H1 (cell line): ENCODE measurements at regions not wholly inside any gene's neighbourhood (a gene's known extent, or its start where the extent isn't known, plus 50 kb on each side); places are given as distances from the start of the nearest gene placed in this dataset.

Experiments used
- CTCF ChIA-PET: fragments of 300-600 bp; sonication (Branson Sonifier 250); formaldehyde crosslinking; loops from one replicate; lab custom pipeline; 2021; ENCODE audit not compliant: partially characterized antibody; lab: Charles Lee
- POLR2A ChIA-PET: fragments of 300-600 bp; sonication (Branson Sonifier 250); formaldehyde crosslinking; loops from one replicate; lab custom pipeline; 2021; ENCODE audit warnings: inconsistent platforms; ENCODE audit not compliant: partially characterized antibody; lab: Charles Lee
- DNase-seq, 2 experiments: peaks; one replicate each; pipeline versions ENCODE4 v3.0.0 to v3.0.0-alpha.2; 2010 to 2022; ENCODE audit warnings: low spot score in 2 of 2, low read depth in 1 of 2, mixed read lengths in 1 of 2
- FAIRE-seq: peaks from 2 replicates; lab custom pipeline; 2011; peaks lifted over from hg19 to GRCh38; lab: Jason Lieb, UNC
- H2AFZ ChIP-seq: 2 replicates; pipeline ENCODE4 v1.8.1; 2012; ENCODE audit warnings: low read length, inconsistent platforms
- H2AK5ac ChIP-seq: 2 replicates; pipeline ENCODE4 v1.6.1; 2013; ENCODE audit warnings: low read depth, low read length
- H2BK120ac ChIP-seq: replicated peaks from 2 replicates; pipeline ENCODE3; 2013; ENCODE audit warnings: low read depth, low read length, inconsistent platforms
- H2BK12ac ChIP-seq: 2 replicates; pipeline ENCODE4 v1.6.1; 2013; ENCODE audit warnings: low read depth, low read length
- H2BK15ac ChIP-seq: 2 replicates; pipeline ENCODE4 v1.6.1; 2013; ENCODE audit warnings: low read length
- H2BK20ac ChIP-seq: 2 replicates; pipeline ENCODE4 v1.6.1; 2013; ENCODE audit warnings: low read length
- H2BK5ac ChIP-seq: 2 replicates; pipeline ENCODE4 v1.6.1; 2013; ENCODE audit warnings: low read depth, low read length
- H3K14ac ChIP-seq: 2 replicates; pipeline ENCODE4 v1.6.1; 2013; ENCODE audit warnings: inconsistent platforms; ENCODE audit not compliant: insufficient read length
- H3K18ac ChIP-seq: 2 replicates; pipeline ENCODE4 v1.6.1; 2013; ENCODE audit warnings: low read length; ENCODE audit errors: extremely low read depth
- H3K23ac ChIP-seq: 2 replicates; pipeline ENCODE4 v1.6.1; 2013; ENCODE audit warnings: inconsistent platforms; ENCODE audit not compliant: insufficient read length
- H3K23me2 ChIP-seq: 2 replicates; pipeline ENCODE4 v1.6.1; 2013; ENCODE audit warnings: low read depth, low read length
- H3K27ac ChIP-seq: 2 replicates; pipeline ENCODE4 v1.6.1; 2011; ENCODE audit warnings: low read depth, low read length, inconsistent platforms
- H3K27me3 ChIP-seq, 4 experiments: replicated peaks in 1 of 4; 1 replicate in 1 of 4; 2 replicates in 3 of 4; pipeline versions ENCODE4 v1.6.1 to v1.8.1; 2011 to 2013; ENCODE audit warnings: low read length in 3 of 4, mild to moderate bottlenecking in 3 of 4, inconsistent platforms in 2 of 4, mixed read lengths in 2 of 4, moderate library complexity in 1 of 4; ENCODE audit not compliant: control insufficient read depth in 3 of 4, insufficient read depth in 3 of 4; ENCODE audit errors: extremely low read depth in 1 of 4
- H3K36me3 ChIP-seq, 4 experiments: 2 replicates each; pipeline versions ENCODE4 v1.6.1 to v1.8.1; 2011 to 2013; ENCODE audit warnings: mild to moderate bottlenecking in 4 of 4, low read length in 3 of 4, moderate library complexity in 2 of 4, control low read depth in 1 of 4, inconsistent platforms in 1 of 4; ENCODE audit not compliant: insufficient read depth in 4 of 4, control insufficient read depth in 2 of 4
- H3K4ac ChIP-seq: replicated peaks from 2 replicates; pipeline ENCODE3; 2013; ENCODE audit warnings: low read length, low read depth, mixed read lengths, inconsistent platforms; ENCODE audit not compliant: insufficient read length
- H3K4me1 ChIP-seq, 4 experiments: replicated peaks in 1 of 4; 1 replicate in 1 of 4; 2 replicates in 3 of 4; pipeline versions ENCODE4 v1.6.1 to v1.8.1; 2011 to 2013; ENCODE audit warnings: low read length in 3 of 4, inconsistent platforms in 2 of 4, mixed read lengths in 1 of 4; ENCODE audit not compliant: insufficient read depth in 4 of 4, control insufficient read depth in 3 of 4
- H3K4me2 ChIP-seq, 2 experiments: 2 replicates each; pipeline versions ENCODE4 v1.6.1 to v1.8.1; 2011 to 2013; ENCODE audit warnings: low read depth in 2 of 2, low read length in 2 of 2, control low read depth in 1 of 2, inconsistent platforms in 1 of 2, mild to moderate bottlenecking in 1 of 2; ENCODE audit not compliant: insufficient read depth in 1 of 2
- H3K4me3 ChIP-seq, 4 experiments: fragments of 200-600, 300-600 bp in 1 of 4; sonication (generic), shearing (Covaris generic), sonication (Bioruptor Twin) in 1 of 4; 2 replicates each; pipeline versions ENCODE4 v1.5.1 to v1.8.1; 2011 to 2016; ENCODE audit warnings: low read length in 4 of 4, low read depth in 3 of 4, control low read depth in 2 of 4, inconsistent platforms in 2 of 4, mild to moderate bottlenecking in 2 of 4, mixed read lengths in 1 of 4, moderate library complexity in 1 of 4; ENCODE audit not compliant: insufficient read depth in 2 of 4; ENCODE audit errors: extremely low read depth in 1 of 4
- H3K56ac ChIP-seq: replicated peaks from 2 replicates; pipeline ENCODE3; 2013; ENCODE audit warnings: low read depth, mild to moderate bottlenecking, mixed read lengths, low read length, inconsistent platforms; ENCODE audit not compliant: insufficient read length
- H3K79me1 ChIP-seq: 2 replicates; pipeline ENCODE4 v1.6.1; 2013; ENCODE audit warnings: low read depth, low read length, control low read depth
- H3K79me2 ChIP-seq, 2 experiments: 2 replicates each; pipeline versions ENCODE4 v1.6.1 to v1.8.1; 2012 to 2013; ENCODE audit warnings: low read length in 2 of 2, mild to moderate bottlenecking in 2 of 2, inconsistent platforms in 1 of 2; ENCODE audit not compliant: insufficient read depth in 2 of 2, control insufficient read depth in 1 of 2
- H3K9ac ChIP-seq, 4 experiments: replicated peaks in 1 of 4; 1 replicate in 1 of 4; 2 replicates in 3 of 4; pipeline versions ENCODE4 v1.6.1 to v1.8.1; 2011 to 2013; ENCODE audit warnings: low read depth in 3 of 4, low read length in 3 of 4, control low read depth in 2 of 4, mild to moderate bottlenecking in 2 of 4, moderate library complexity in 2 of 4, inconsistent platforms in 1 of 4; ENCODE audit errors: extremely low read depth in 1 of 4
- H3K9me3 ChIP-seq, 2 experiments: 2 replicates each; pipeline versions ENCODE4 v1.6.1 to v1.8.1; 2012 to 2013; ENCODE audit warnings: mild to moderate bottlenecking in 2 of 2, moderate library complexity in 2 of 2, control low read depth in 1 of 2, inconsistent platforms in 1 of 2, low read depth in 1 of 2, low read length in 1 of 2, mixed read lengths in 1 of 2; ENCODE audit not compliant: insufficient read depth in 2 of 2
- H4K20me1 ChIP-seq, 2 experiments: replicated peaks in 1 of 2; 2 replicates each; pipeline versions ENCODE3 to v1.8.1; 2011 to 2013; ENCODE audit warnings: inconsistent platforms in 2 of 2, low read length in 2 of 2, mild to moderate bottlenecking in 1 of 2; ENCODE audit not compliant: insufficient read depth in 2 of 2, control insufficient read depth in 1 of 2
- H4K5ac ChIP-seq: 2 replicates; pipeline ENCODE4 v1.6.1; 2013; ENCODE audit warnings: low read length, low read depth, mixed read lengths, inconsistent platforms; ENCODE audit not compliant: insufficient read length
- H4K8ac ChIP-seq: 2 replicates; pipeline ENCODE4 v1.8.0; 2013; ENCODE audit warnings: mild to moderate bottlenecking, moderate library complexity, low read length, inconsistent platforms; ENCODE audit not compliant: insufficient read depth; ENCODE audit errors: extremely low read depth
- H4K91ac ChIP-seq: replicated peaks from 2 replicates; pipeline ENCODE3; 2013; ENCODE audit warnings: low read length, mixed read lengths, inconsistent platforms; ENCODE audit not compliant: insufficient read length
- ATF2 ChIP-seq: IDR thresholded peaks from 2 replicates; pipeline ENCODE4 v1.6.1; 2012; ENCODE audit warnings: low read length, inconsistent platforms
- ATF3 ChIP-seq: IDR thresholded peaks from 2 replicates; pipeline ENCODE4 v1.6.1; 2011; ENCODE audit warnings: low read depth, mild to moderate bottlenecking, low read length; ENCODE audit not compliant: insufficient read depth
- POLR2AphosphoS5 ChIP-seq: IDR thresholded peaks from 2 replicates; pipeline ENCODE4 v1.6.1; 2011; ENCODE audit warnings: low read depth, low read length
- POU5F1 ChIP-seq: IDR thresholded peaks from 2 replicates; pipeline ENCODE4 v1.6.1; 2011; ENCODE audit warnings: low read depth, mild to moderate bottlenecking, low read length, moderate library complexity
- RBBP5 ChIP-seq: IDR thresholded peaks from 2 replicates; pipeline ENCODE4 v1.7.1; 2012; ENCODE audit warnings: low read depth, mild to moderate bottlenecking, inconsistent platforms, low read length, moderate library complexity, borderline replicate concordance
- SAP30 ChIP-seq: fragments of 300-600 bp; sonication (generic); IDR thresholded peaks from 2 replicates; pipeline ENCODE4 v1.7.1; 2012; ENCODE audit warnings: low read length, moderate library complexity, mild to moderate bottlenecking, inconsistent platforms; ENCODE audit not compliant: insufficient read depth, insufficient replicate concordance
- SP1 ChIP-seq: IDR thresholded peaks from 2 replicates; pipeline ENCODE4 v1.6.1; 2011; ENCODE audit warnings: low read depth, low read length
- SP4 ChIP-seq: IDR thresholded peaks from 2 replicates; pipeline ENCODE4 v1.6.1; 2012; ENCODE audit warnings: low read length, inconsistent platforms
- TAF7 ChIP-seq: optimal IDR thresholded peaks from 2 replicates; pipeline ENCODE3; 2011; ENCODE audit warnings: low read depth, mild to moderate bottlenecking, inconsistent platforms, low read length, moderate library complexity, borderline replicate concordance
- WGBS, 2 experiments: shearing (Covaris generic) in 1 of 2; methylation state at CpG; one replicate each; pipeline versions ENCODE4 v1.1.6 to v1.1.7; 2013 to 2015; ENCODE audit warnings: low lambda C conversion rate in 2 of 2, mixed read lengths in 2 of 2, inconsistent platforms in 1 of 2, low coverage in 1 of 2, missing lambda C conversion rate in 1 of 2; ENCODE audit not compliant: insufficient replicate concordance in 2 of 2, insufficient coverage in 1 of 2, insufficient read length in 1 of 2; ENCODE audit errors: extremely low coverage in 1 of 2, missing lambda C conversion rate in 1 of 2; 5-methylcytosine and 5-hydroxymethylcytosine counted together

GRCh38 chr2:220297093-220297492 is 669.7 kb downstream of the SLC4A3 start:
- Histone ChIP-seq H3K4ac (no peak overlapping the region), H3K9ac (no peak overlapping the region), H3K4me2 (no peak overlapping the region), H3K56ac (no peak overlapping the region), H2BK12ac (no peak overlapping the region), H2BK5ac (no peak overlapping the region), H4K91ac (no peak overlapping the region), H2AK5ac (no peak overlapping the region), H3K79me1 (no peaks in the 10 kb centered on the region), H3K79me2 (no peaks in the 10 kb centered on the region), H3K14ac (no peak overlapping the region), H2AFZ (no peak overlapping the region), H3K27ac (no peak overlapping the region), H3K4me3 (no peak overlapping the region), H3K9me3 (no peaks in the 10 kb centered on the region), H2BK120ac (no peak overlapping the region), H3K18ac (no peak overlapping the region), H4K8ac (no peak overlapping the region), H3K36me3 (no peaks in the 10 kb centered on the region), H3K23me2 (no peaks in the 10 kb centered on the region), H2BK15ac (no peak overlapping the region), H2BK20ac (no peak overlapping the region), H4K5ac (no peak overlapping the region), H3K27me3 (no peaks in the 10 kb centered on the region; a peak in 1 of 7 replicates), H4K20me1 (no peaks in the 10 kb centered on the region), H3K23ac (no peak overlapping the region), H3K4me1 (peaks cover 0 to 2% (median 0%) of the 10 kb centered on the region in 4 experiments; a peak in 1 of 7 replicates)
- DNase-seq (no peak), FAIRE-seq (no peak)
- TF ChIP-seq POLR2AphosphoS5 = no peak
- TF ChIP-seq SP4 = no peak
- no peak for TF ChIP-seq SP1
- no peak for TF ChIP-seq ATF2
- TF ChIP-seq SAP30 = no peak
- no peak for TF ChIP-seq TAF7
- no peak for TF ChIP-seq POU5F1
- TF ChIP-seq RBBP5 = no peak
- TF ChIP-seq ATF3 = no peak
- 94% methylated on average over 2 of the region's 2 CpGs; no CpG with 5 or more reads in 1 of the 2 experiments for WGBS, 2 experiments
- ChIA-PET POLR2A (no interaction called here), CTCF (interaction anchor here (1.2 to 1.3 kb wide), 2 partner anchors 11 to 90 kb away, joined by 3 to 5 read pairs; no protein-coding TSS in a partner anchor)
